GM19238 (cell line): ENCODE measurements at regions not wholly inside any gene's neighbourhood (a gene's known extent, or its start where the extent isn't known, plus 50 kb on each side); places are given as distances from the start of the nearest gene placed in this dataset.

Source experiments
- DNase-seq: peaks from one replicate; pipeline ENCODE4 v3.0.0; 2011; ENCODE audit warnings: low spot score; ENCODE audit not compliant: insufficient read length

DNA sequence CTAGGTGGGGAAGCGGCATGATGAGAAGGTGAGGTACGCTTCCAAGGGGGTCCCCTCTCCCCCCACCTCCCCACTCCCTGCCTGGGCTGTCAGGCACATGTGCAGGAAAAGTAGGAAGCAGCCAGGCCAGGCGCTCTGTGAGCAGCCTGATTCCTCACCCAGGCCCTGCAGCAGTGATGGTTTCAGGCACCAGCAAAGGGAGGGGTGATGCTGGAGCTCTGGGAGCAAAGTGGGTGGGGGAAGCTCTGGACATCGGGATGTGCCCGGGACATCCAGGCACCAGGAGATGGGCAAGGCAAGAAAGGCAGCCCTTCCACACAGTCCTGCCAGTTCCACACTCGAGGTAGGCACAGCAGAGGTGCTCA is 106.1 kb downstream of the CRYAA start:
- DNase-seq = no peak

DNA sequence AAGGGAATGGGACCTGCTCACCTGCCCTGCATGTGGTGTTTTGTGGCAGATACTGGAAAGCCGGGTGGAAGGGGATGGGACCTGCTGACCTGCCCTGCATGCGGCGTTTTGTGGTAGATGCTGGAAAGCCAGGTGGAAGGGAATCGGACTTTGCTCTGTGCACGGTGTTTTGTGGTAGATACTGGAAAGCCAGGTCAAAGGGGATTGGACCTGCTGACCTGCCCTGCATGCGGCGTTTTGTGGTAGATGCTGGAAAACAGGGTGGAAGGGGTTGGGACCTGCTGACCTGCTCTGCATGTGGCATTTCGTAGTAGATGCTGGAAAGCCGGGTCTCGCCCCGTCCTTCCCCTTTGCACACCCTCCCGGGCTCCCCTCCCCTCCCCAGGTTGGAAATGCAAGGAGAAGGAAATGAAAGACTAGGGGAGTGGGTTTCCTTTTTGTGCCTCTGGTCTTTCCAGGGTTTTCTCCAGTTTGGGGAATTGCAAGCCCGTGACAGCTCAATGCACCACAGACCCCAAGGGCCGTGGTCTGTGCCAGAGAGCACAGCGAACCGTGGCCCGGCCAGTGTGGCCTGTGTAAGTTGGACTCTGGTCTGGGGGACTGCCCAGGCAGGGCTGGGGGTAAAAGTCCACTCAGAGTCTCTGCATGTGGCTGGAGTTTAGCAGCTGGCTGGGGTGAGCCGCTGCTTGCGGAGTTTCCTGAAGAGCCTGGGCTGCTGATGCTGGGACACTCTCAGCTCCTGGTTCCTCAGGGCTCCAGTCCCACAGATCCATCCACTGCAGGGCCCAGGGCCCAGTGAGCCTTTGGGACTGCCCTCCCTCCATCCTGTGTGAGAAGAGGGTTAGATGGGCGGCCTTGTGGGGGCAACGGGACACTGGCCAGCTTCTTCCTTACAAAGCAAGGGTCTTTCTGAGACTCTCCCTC is 105.5 kb downstream of the CRYAA start:
- DNase-seq = no peak

- DNase-seq = no peak
Measured at GRCh38 chr21:43273708-43274021, 104.9 kb downstream of the CRYAA start.

GRCh38 chr21:43273016-43273707 is 104.4 kb downstream of the CRYAA start:
- no peak for DNase-seq

DNA sequence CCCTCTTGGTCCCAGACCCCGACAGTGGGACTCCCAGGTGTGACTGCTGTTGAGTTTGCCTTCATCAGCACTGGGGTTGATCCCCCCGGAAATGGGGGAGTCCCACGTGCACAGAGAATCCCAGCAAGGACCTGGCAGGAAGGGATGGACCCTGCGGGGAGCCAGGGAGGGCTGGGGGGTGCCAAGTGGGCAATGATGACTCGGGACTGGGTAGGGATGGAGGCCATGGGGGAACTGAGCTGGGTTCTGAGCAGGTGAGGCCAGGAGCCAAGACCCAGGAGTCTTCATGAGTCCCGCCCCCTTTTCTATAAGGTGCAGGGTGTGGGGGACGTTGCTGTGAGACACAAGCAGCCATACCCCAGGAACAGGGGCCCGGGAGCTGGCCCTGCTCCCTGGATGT is 103.8 kb downstream of the CRYAA start:
- no peak for DNase-seq

GRCh38 chr21:43271452-43272020 is 102.7 kb downstream of the CRYAA start:
- DNase-seq = no peak

GRCh38 chr21:43270800-43271301 is 102.0 kb downstream of the CRYAA start:
- DNase-seq = no peak

DNA sequence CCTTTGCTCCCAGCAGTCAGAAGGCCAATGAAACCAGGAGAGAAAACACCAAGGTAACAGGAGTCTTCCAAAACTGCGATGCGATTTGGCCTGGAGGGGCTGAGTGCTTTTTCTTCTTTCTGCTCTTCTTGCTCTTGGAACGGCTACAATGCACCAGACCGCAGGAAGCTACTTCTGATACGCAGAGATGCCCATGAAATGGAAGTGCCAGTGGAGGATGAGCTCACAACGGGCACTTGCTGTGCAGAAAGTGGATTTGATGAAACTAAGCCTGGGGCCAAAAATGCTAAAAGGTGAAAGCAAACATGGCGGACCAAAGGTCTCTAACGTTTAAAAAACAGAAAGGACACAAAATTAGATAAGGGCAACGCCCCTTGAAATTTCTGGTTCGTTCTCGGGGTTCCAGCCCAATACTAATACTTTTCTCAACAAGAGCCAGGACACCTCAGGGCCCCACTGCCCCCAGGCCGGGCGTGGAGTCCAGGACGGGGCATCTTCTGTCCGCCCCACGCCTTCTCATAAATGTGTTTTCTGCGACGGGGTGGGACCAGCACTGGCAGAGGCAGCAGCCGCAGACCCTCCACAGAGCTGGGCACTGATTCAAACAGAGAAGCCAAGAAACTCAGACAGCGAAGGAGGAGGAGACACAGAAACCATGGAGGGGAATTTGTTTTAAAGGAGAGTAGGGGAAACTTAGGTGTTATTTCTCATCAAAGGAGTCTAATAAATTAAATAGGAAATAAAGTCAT is 101.3 kb downstream of the CRYAA start:
- no peak for DNase-seq

GRCh38 chr21:43269440-43269839 is 100.6 kb downstream of the CRYAA start:
- peak; percentile 47 for DNase-seq

DNA sequence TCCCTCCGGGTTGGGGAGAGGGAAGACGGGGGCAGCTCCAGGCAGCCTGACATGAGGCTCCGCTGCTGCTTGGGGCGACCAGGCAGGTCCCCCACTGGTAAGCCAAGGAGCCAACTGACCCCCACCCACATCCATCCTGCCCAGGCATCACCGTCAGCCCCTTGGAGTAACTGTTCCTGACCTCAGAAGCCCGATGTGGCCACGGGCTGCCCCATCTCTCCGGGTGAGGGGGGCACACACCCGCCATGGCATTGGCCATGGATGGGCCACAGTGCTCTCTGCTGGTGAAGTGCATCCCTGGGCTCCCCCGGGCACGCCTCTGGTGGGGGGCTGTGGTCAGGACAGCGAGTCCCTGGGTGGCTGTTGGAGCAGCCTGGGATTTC is 100.0 kb downstream of the CRYAA start:
- DNase-seq = no peak

DNA sequence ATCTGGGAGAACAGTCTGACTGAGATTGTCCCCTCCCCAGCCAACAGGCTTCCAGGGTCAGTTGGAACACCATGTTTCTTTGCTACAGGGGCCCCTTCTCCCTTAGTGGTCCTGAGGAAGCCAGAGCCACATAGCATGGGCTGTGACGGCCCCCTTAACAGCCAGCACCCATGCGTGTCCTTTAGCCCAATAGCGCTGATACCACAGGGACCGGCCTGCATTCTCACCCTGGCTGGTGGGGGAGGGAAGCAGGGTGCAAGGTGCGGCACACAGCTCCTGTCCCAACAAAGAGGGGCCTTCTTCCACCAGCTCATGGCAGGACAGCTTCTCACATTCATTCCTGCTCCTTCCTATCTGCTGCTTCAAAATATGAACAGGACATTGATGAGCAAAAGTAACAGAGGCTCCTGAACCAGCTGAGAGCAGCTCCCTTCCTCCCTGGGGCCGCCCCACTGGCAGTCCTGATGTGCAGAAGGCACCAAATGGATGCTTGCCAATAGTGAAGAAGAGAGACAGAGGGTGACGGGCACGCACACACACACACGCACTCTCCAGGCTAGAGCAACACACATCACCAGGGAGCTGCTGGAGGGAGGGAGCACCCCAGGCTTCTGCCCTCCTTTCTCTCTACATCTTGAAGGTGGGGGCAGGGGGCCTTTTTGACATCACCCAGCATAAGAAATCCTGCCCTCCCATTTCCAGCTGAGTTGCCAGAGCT is 99.4 kb downstream of the CRYAA start:
- DNase-seq = no peak

DNA sequence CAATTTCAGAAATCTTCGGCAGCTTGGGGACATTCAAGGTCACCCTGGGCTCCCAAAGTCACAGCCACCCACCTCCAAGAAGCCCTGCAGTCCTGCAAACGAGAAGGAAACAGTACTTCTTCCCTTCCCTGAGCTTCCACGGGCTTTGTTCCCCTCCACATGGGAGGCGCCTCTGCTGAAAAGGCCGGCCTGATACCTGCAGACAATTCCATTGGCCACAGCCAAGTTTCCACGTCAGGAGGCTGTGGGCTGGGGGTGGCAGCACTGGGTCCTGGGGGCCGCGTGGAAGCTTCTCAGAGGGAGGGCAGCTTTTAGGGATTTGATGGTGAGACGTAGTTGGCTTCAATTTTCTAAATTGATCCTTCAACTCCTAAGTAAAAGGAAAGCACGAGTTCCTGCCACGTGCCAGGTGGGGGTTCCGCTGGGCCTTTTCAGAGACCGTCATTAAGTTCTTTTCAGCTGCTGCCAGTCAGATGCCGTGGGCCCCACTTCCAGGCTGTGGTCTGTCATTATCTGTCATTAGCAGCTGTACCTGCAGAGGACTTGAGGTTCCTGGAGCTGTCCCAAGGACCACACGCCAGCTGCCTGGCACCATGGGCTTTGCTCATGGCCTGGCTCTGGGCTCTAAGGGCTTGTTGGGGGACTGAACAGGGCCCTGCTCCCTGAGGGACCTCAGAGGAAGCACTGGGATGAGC is 98.7 kb downstream of the CRYAA start:
- DNase-seq = no peak

DNA sequence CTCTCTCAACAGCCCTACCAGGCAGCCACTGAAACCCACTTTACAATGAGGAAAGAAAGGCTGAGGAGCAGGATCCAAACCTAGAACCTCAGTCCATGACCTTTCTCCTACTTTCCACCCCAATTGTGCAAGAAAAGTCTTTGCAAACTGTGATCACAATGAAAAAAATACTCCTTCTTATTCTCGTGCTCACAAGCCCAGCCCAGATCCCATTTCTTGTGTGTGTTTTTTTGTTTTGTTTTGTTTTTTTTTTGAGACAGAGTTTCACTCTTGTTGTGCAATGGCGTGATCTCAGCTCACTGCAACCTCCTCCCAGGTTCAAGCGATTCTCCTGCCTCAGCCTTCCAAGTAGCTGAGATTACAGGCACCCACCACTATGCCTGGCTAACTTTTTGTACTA is 97.7 kb downstream of the CRYAA start:
- no peak for DNase-seq

DNA sequence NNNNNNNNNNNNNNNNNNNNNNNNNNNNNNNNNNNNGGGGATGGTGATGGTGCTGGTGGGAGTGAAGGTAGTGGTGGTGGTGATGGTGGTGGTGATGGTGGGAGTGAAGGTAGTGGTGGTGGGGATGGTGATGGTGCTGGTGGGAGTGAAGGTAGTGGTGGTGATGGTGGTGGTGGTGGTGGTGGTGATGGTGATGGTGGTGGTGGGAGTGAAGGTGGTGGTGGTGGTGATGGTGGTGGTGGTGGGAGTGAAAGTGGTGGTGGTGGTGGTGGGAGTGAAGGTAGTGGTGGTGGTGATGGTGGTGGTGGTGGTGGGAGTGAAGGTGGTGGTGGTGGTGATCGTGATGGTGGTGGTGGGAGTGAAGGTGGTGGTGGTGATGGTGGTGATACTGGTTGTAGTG is 93.6 kb downstream of the CRYAA start:
- no peak for DNase-seq
